ENCODE measurements at regions not wholly inside any gene's neighbourhood (a gene's known extent, or its start where the extent isn't known, plus 50 kb on each side); places are given as distances from the start of the nearest gene placed in this dataset.

GRCh38 chr11:29135504-29135903 is 881.3 kb downstream of the KCNA4 start:
- Histone ChIP-seq H3K36me3 (no peaks in the 10 kb centered on the region), H3K27ac (no peak overlapping the region), H3K4me3 (no peak overlapping the region), H3K27me3 (no peaks in the 10 kb centered on the region), H3K4me1 (no peaks in the 10 kb centered on the region), H3K9me3 (no peaks in the 10 kb centered on the region)
- intact Hi-C loops (cut with DNase I; ENCODE audit: low total_unique reads) (no loop called here), in situ Hi-C loops (cut with MboI; ENCODE audit: low sequenced_read_pairs in 4 of 4) (no loop called here)
- no peak for TF ChIP-seq POLR2A (IDR thresholded peaks at IDR 0.05)
- TF ChIP-seq, protein P1, sequence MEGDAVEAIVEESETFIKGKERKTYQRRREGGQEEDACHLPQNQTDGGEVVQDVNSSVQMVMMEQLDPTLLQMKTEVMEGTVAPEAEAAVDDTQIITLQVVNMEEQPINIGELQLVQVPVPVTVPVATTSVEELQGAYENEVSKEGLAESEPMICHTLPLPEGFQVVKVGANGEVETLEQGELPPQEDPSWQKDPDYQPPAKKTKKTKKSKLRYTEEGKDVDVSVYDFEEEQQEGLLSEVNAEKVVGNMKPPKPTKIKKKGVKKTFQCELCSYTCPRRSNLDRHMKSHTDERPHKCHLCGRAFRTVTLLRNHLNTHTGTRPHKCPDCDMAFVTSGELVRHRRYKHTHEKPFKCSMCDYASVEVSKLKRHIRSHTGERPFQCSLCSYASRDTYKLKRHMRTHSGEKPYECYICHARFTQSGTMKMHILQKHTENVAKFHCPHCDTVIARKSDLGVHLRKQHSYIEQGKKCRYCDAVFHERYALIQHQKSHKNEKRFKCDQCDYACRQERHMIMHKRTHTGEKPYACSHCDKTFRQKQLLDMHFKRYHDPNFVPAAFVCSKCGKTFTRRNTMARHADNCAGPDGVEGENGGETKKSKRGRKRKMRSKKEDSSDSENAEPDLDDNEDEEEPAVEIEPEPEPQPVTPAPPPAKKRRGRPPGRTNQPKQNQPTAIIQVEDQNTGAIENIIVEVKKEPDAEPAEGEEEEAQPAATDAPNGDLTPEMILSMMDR (IDR thresholded peaks at IDR 0.05 in 4 of 5, conservative IDR thresholded peaks at IDR 0.05 in 1 of 5): no peak
- DNase-seq (no peak), ATAC-seq (no peak)

DNA sequence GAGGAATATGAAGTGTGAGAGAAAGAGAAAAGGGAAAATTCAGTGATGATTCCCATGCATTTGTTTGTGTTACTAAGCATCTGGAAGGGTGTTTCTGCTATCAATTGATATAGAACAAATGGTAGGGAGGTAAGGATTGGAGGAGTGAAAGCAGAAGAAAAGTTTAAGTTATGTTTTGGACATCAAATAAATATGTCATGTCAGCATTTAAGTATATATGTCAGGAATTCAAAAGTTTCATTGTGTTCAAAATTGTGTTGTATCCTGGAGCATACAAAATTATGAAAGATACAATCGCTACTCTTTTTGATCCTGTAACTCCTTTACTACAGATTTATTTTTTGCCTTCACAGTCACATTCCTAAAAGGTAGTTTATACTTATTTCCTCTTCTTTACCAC is 885.8 kb downstream of the KCNA4 start:
- DNase-seq (no peak), ATAC-seq (no peak)
- Histone ChIP-seq H3K36me3 (no peaks in the 10 kb centered on the region), H3K4me1 (no peaks in the 10 kb centered on the region), H3K27me3 (no peaks in the 10 kb centered on the region), H3K4me3 (no peak overlapping the region), H3K9me3 (no peaks in the 10 kb centered on the region), H3K27ac (no peak overlapping the region)
- intact Hi-C loops (cut with DNase I; ENCODE audit: low total_unique reads): no loop called here
- in situ Hi-C loops (cut with MboI; ENCODE audit: low sequenced_read_pairs in 4 of 4): no loop called here
- TF ChIP-seq POLR2A (IDR thresholded peaks at IDR 0.05): no peak
- TF ChIP-seq, protein P1 (IDR thresholded peaks at IDR 0.05 in 4 of 5, conservative IDR thresholded peaks at IDR 0.05 in 1 of 5): no peak

DNA sequence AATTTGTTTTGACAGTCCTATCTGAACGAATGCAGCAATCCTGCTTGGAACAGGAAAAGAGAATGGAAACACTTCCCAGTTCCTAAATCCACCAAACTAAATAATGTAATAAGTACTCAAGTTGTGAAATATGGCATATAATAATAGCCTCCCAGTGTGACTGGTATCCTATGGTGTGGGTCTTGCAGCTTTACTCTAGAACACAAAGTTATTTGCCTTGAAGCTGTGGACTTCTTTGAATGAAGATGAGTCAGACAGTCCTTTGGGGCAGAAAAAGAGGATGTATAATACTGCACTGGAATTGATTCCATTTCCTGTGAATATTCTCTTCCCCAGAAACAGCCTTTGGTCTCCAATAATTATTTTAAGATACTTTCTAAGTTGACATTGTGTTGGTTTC is 887.0 kb downstream of the KCNA4 start:
- Histone ChIP-seq H3K36me3 (no peaks in the 10 kb centered on the region), H3K9me3 (no peaks in the 10 kb centered on the region), H3K4me1 (no peaks in the 10 kb centered on the region), H3K4me3 (no peak overlapping the region), H3K27ac (no peak overlapping the region), H3K27me3 (no peaks in the 10 kb centered on the region)
- in situ Hi-C loops (cut with MboI; ENCODE audit: low sequenced_read_pairs in 4 of 4) (no loop called here), intact Hi-C loops (cut with DNase I; ENCODE audit: low total_unique reads) (no loop called here)
- ATAC-seq: no peak
- TF ChIP-seq, protein P1 (IDR thresholded peaks at IDR 0.05 in 4 of 5, conservative IDR thresholded peaks at IDR 0.05 in 1 of 5): no peak
- no peak for TF ChIP-seq POLR2A (IDR thresholded peaks at IDR 0.05)
- no peak for DNase-seq

- H3K36me3 ChIP-seq: no peaks in the 10 kb centered on the region
- in situ Hi-C loops (cut with MboI; ENCODE audit: low sequenced_read_pairs in 4 of 4) (no loop called here), intact Hi-C loops (cut with DNase I; ENCODE audit: low total_unique reads) (no loop called here)
- no peak overlapping the region for H3K4me3 ChIP-seq
- no peaks in the 10 kb centered on the region for H3K27me3 ChIP-seq
- no peak overlapping the region for H3K27ac ChIP-seq
- H3K9me3 ChIP-seq: no peaks in the 10 kb centered on the region
- ATAC-seq (no peak), DNase-seq (no peak)
- TF ChIP-seq, protein P1 (IDR thresholded peaks at IDR 0.05 in 4 of 5, conservative IDR thresholded peaks at IDR 0.05 in 1 of 5): no peak
- no peak for TF ChIP-seq POLR2A (IDR thresholded peaks at IDR 0.05)
- no peaks in the 10 kb centered on the region for H3K4me1 ChIP-seq
Observed at GRCh38 chr11:29127461-29127860, 889.4 kb downstream of the KCNA4 start.

GRCh38 chr11:29125606-29126005 is 891.2 kb downstream of the KCNA4 start:
- no peak for TF ChIP-seq POLR2A (IDR thresholded peaks at IDR 0.05)
- TF ChIP-seq, protein P1 (IDR thresholded peaks at IDR 0.05 in 4 of 5, conservative IDR thresholded peaks at IDR 0.05 in 1 of 5): no peak
- Histone ChIP-seq H3K27me3 (no peaks in the 10 kb centered on the region), H3K36me3 (no peaks in the 10 kb centered on the region), H3K27ac (no peak overlapping the region), H3K4me1 (no peaks in the 10 kb centered on the region), H3K9me3 (no peaks in the 10 kb centered on the region), H3K4me3 (no peak overlapping the region)
- in situ Hi-C loops (cut with MboI; ENCODE audit: low sequenced_read_pairs in 4 of 4): no loop called here
- intact Hi-C loops (cut with DNase I; ENCODE audit: low total_unique reads): no loop called here
- no peak for ATAC-seq
- no peak for DNase-seq
